H1 (cell line): ENCODE measurements at regions not wholly inside any gene's neighbourhood (a gene's known extent, or its start where the extent isn't known, plus 50 kb on each side); places are given as distances from the start of the nearest gene placed in this dataset.

Source experiments
- CTCF ChIA-PET: fragments of 300-600 bp; sonication (Branson Sonifier 250); formaldehyde crosslinking; loops from one replicate; lab custom pipeline; 2021; ENCODE audit not compliant: partially characterized antibody; lab: Charles Lee
- POLR2A ChIA-PET: fragments of 300-600 bp; sonication (Branson Sonifier 250); formaldehyde crosslinking; loops from one replicate; lab custom pipeline; 2021; ENCODE audit warnings: inconsistent platforms; ENCODE audit not compliant: partially characterized antibody; lab: Charles Lee
- DNase-seq, 2 experiments: peaks; one replicate each; pipeline versions ENCODE4 v3.0.0 to v3.0.0-alpha.2; 2010 to 2022; ENCODE audit warnings: low spot score in 2 of 2, low read depth in 1 of 2, mixed read lengths in 1 of 2
- FAIRE-seq: peaks from 2 replicates; lab custom pipeline; 2011; peaks lifted over from hg19 to GRCh38; lab: Jason Lieb, UNC
- H2AFZ ChIP-seq: 2 replicates; pipeline ENCODE4 v1.8.1; 2012; ENCODE audit warnings: low read length, inconsistent platforms
- H2AK5ac ChIP-seq: 2 replicates; pipeline ENCODE4 v1.6.1; 2013; ENCODE audit warnings: low read depth, low read length
- H2BK120ac ChIP-seq: replicated peaks from 2 replicates; pipeline ENCODE3; 2013; ENCODE audit warnings: low read depth, low read length, inconsistent platforms
- H2BK12ac ChIP-seq: 2 replicates; pipeline ENCODE4 v1.6.1; 2013; ENCODE audit warnings: low read depth, low read length
- H2BK15ac ChIP-seq: 2 replicates; pipeline ENCODE4 v1.6.1; 2013; ENCODE audit warnings: low read length
- H2BK20ac ChIP-seq: 2 replicates; pipeline ENCODE4 v1.6.1; 2013; ENCODE audit warnings: low read length
- H2BK5ac ChIP-seq: 2 replicates; pipeline ENCODE4 v1.6.1; 2013; ENCODE audit warnings: low read depth, low read length
- H3K14ac ChIP-seq: 2 replicates; pipeline ENCODE4 v1.6.1; 2013; ENCODE audit warnings: inconsistent platforms; ENCODE audit not compliant: insufficient read length
- H3K18ac ChIP-seq: 2 replicates; pipeline ENCODE4 v1.6.1; 2013; ENCODE audit warnings: low read length; ENCODE audit errors: extremely low read depth
- H3K23ac ChIP-seq: 2 replicates; pipeline ENCODE4 v1.6.1; 2013; ENCODE audit warnings: inconsistent platforms; ENCODE audit not compliant: insufficient read length
- H3K23me2 ChIP-seq: 2 replicates; pipeline ENCODE4 v1.6.1; 2013; ENCODE audit warnings: low read depth, low read length
- H3K27ac ChIP-seq: 2 replicates; pipeline ENCODE4 v1.6.1; 2011; ENCODE audit warnings: low read depth, low read length, inconsistent platforms
- H3K27me3 ChIP-seq, 4 experiments: replicated peaks in 1 of 4; 1 replicate in 1 of 4; 2 replicates in 3 of 4; pipeline versions ENCODE4 v1.6.1 to v1.8.1; 2011 to 2013; ENCODE audit warnings: low read length in 3 of 4, mild to moderate bottlenecking in 3 of 4, inconsistent platforms in 2 of 4, mixed read lengths in 2 of 4, moderate library complexity in 1 of 4; ENCODE audit not compliant: control insufficient read depth in 3 of 4, insufficient read depth in 3 of 4; ENCODE audit errors: extremely low read depth in 1 of 4
- H3K36me3 ChIP-seq, 4 experiments: 2 replicates each; pipeline versions ENCODE4 v1.6.1 to v1.8.1; 2011 to 2013; ENCODE audit warnings: mild to moderate bottlenecking in 4 of 4, low read length in 3 of 4, moderate library complexity in 2 of 4, control low read depth in 1 of 4, inconsistent platforms in 1 of 4; ENCODE audit not compliant: insufficient read depth in 4 of 4, control insufficient read depth in 2 of 4
- H3K4ac ChIP-seq: replicated peaks from 2 replicates; pipeline ENCODE3; 2013; ENCODE audit warnings: low read length, low read depth, mixed read lengths, inconsistent platforms; ENCODE audit not compliant: insufficient read length
- H3K4me1 ChIP-seq, 4 experiments: replicated peaks in 1 of 4; 1 replicate in 1 of 4; 2 replicates in 3 of 4; pipeline versions ENCODE4 v1.6.1 to v1.8.1; 2011 to 2013; ENCODE audit warnings: low read length in 3 of 4, inconsistent platforms in 2 of 4, mixed read lengths in 1 of 4; ENCODE audit not compliant: insufficient read depth in 4 of 4, control insufficient read depth in 3 of 4
- H3K4me2 ChIP-seq, 2 experiments: 2 replicates each; pipeline versions ENCODE4 v1.6.1 to v1.8.1; 2011 to 2013; ENCODE audit warnings: low read depth in 2 of 2, low read length in 2 of 2, control low read depth in 1 of 2, inconsistent platforms in 1 of 2, mild to moderate bottlenecking in 1 of 2; ENCODE audit not compliant: insufficient read depth in 1 of 2
- H3K4me3 ChIP-seq, 4 experiments: fragments of 200-600, 300-600 bp in 1 of 4; sonication (generic), shearing (Covaris generic), sonication (Bioruptor Twin) in 1 of 4; 2 replicates each; pipeline versions ENCODE4 v1.5.1 to v1.8.1; 2011 to 2016; ENCODE audit warnings: low read length in 4 of 4, low read depth in 3 of 4, control low read depth in 2 of 4, inconsistent platforms in 2 of 4, mild to moderate bottlenecking in 2 of 4, mixed read lengths in 1 of 4, moderate library complexity in 1 of 4; ENCODE audit not compliant: insufficient read depth in 2 of 4; ENCODE audit errors: extremely low read depth in 1 of 4
- H3K56ac ChIP-seq: replicated peaks from 2 replicates; pipeline ENCODE3; 2013; ENCODE audit warnings: low read depth, mild to moderate bottlenecking, mixed read lengths, low read length, inconsistent platforms; ENCODE audit not compliant: insufficient read length
- H3K79me1 ChIP-seq: 2 replicates; pipeline ENCODE4 v1.6.1; 2013; ENCODE audit warnings: low read depth, low read length, control low read depth
- H3K79me2 ChIP-seq, 2 experiments: 2 replicates each; pipeline versions ENCODE4 v1.6.1 to v1.8.1; 2012 to 2013; ENCODE audit warnings: low read length in 2 of 2, mild to moderate bottlenecking in 2 of 2, inconsistent platforms in 1 of 2; ENCODE audit not compliant: insufficient read depth in 2 of 2, control insufficient read depth in 1 of 2
- H3K9ac ChIP-seq, 4 experiments: replicated peaks in 1 of 4; 1 replicate in 1 of 4; 2 replicates in 3 of 4; pipeline versions ENCODE4 v1.6.1 to v1.8.1; 2011 to 2013; ENCODE audit warnings: low read depth in 3 of 4, low read length in 3 of 4, control low read depth in 2 of 4, mild to moderate bottlenecking in 2 of 4, moderate library complexity in 2 of 4, inconsistent platforms in 1 of 4; ENCODE audit errors: extremely low read depth in 1 of 4
- H3K9me3 ChIP-seq, 2 experiments: 2 replicates each; pipeline versions ENCODE4 v1.6.1 to v1.8.1; 2012 to 2013; ENCODE audit warnings: mild to moderate bottlenecking in 2 of 2, moderate library complexity in 2 of 2, control low read depth in 1 of 2, inconsistent platforms in 1 of 2, low read depth in 1 of 2, low read length in 1 of 2, mixed read lengths in 1 of 2; ENCODE audit not compliant: insufficient read depth in 2 of 2
- H4K20me1 ChIP-seq, 2 experiments: replicated peaks in 1 of 2; 2 replicates each; pipeline versions ENCODE3 to v1.8.1; 2011 to 2013; ENCODE audit warnings: inconsistent platforms in 2 of 2, low read length in 2 of 2, mild to moderate bottlenecking in 1 of 2; ENCODE audit not compliant: insufficient read depth in 2 of 2, control insufficient read depth in 1 of 2
- H4K5ac ChIP-seq: 2 replicates; pipeline ENCODE4 v1.6.1; 2013; ENCODE audit warnings: low read length, low read depth, mixed read lengths, inconsistent platforms; ENCODE audit not compliant: insufficient read length
- H4K8ac ChIP-seq: 2 replicates; pipeline ENCODE4 v1.8.0; 2013; ENCODE audit warnings: mild to moderate bottlenecking, moderate library complexity, low read length, inconsistent platforms; ENCODE audit not compliant: insufficient read depth; ENCODE audit errors: extremely low read depth
- H4K91ac ChIP-seq: replicated peaks from 2 replicates; pipeline ENCODE3; 2013; ENCODE audit warnings: low read length, mixed read lengths, inconsistent platforms; ENCODE audit not compliant: insufficient read length
- HDAC2 ChIP-seq, 2 experiments: fragments of 300-600 bp in 1 of 2; sonication (generic) in 1 of 2; IDR thresholded peaks; 2 replicates each; pipeline ENCODE4 v1.6.1; 2011 to 2012; ENCODE audit warnings: low read depth in 2 of 2, low read length in 2 of 2, mild to moderate bottlenecking in 2 of 2, moderate library complexity in 2 of 2, borderline replicate concordance in 1 of 2, inconsistent platforms in 1 of 2
- RAD21 ChIP-seq, 2 experiments: IDR thresholded peaks in 1 of 2; conservative IDR thresholded peaks in 1 of 2; 2 replicates each; pipeline ENCODE4 v1.6.1; 2011; ENCODE audit warnings: low read depth in 2 of 2, low read length in 2 of 2, improper control_type of control experiment in 1 of 2, inconsistent platforms in 1 of 2, mild to moderate bottlenecking in 1 of 2, moderate library complexity in 1 of 2
- WGBS, 2 experiments: shearing (Covaris generic) in 1 of 2; methylation state at CpG; one replicate each; pipeline versions ENCODE4 v1.1.6 to v1.1.7; 2013 to 2015; ENCODE audit warnings: low lambda C conversion rate in 2 of 2, mixed read lengths in 2 of 2, inconsistent platforms in 1 of 2, low coverage in 1 of 2, missing lambda C conversion rate in 1 of 2; ENCODE audit not compliant: insufficient replicate concordance in 2 of 2, insufficient coverage in 1 of 2, insufficient read length in 1 of 2; ENCODE audit errors: extremely low coverage in 1 of 2, missing lambda C conversion rate in 1 of 2; 5-methylcytosine and 5-hydroxymethylcytosine counted together

- FAIRE-seq (no peak), DNase-seq (no peak)
- no peaks in the 10 kb centered on the region for H4K20me1 ChIP-seq
These were observed 855.1 kb downstream of the GLUD2 start for GRCh38 chrX:121902463-121902862.

More at GRCh38 chrX:121902463-121902862, 855.1 kb downstream of the GLUD2 start:
- Histone ChIP-seq H3K27me3 (no peaks in the 10 kb centered on the region), H3K23ac (no peak overlapping the region), H2BK20ac (no peak overlapping the region), H3K27ac (no peak overlapping the region), H3K36me3 (no peaks in the 10 kb centered on the region), H2BK120ac (no peak overlapping the region), H2AK5ac (no peak overlapping the region), H2BK12ac (no peak overlapping the region), H3K9me3 (no peaks in the 10 kb centered on the region), H2BK5ac (no peak overlapping the region), H3K4me3 (no peak overlapping the region), H3K18ac (no peak overlapping the region), H4K5ac (no peak overlapping the region), H3K79me1 (no peaks in the 10 kb centered on the region), H3K23me2 (no peaks in the 10 kb centered on the region)
- CTCF ChIA-PET: interaction anchor here (0.6 kb wide), 1 partner anchor 1862 kb away, joined by 3 read pairs; no protein-coding TSS in a partner anchor
- TF ChIP-seq HDAC2 (IDR thresholded peaks at IDR 0.05; ENCODE audit: borderline replicate concordance in 1 of 2, low read depth in 2 of 2, low read length in 2 of 2) (no peak), RAD21 (IDR thresholded peaks at IDR 0.05 in 1 of 2, conservative IDR thresholded peaks at IDR 0.05 in 1 of 2; ENCODE audit: low read depth in 2 of 2, low read length in 2 of 2) (no peak)
- TF ChIP-seq, all 59 proteins: peak for 0
- Histone ChIP-seq H3K4ac (no peak overlapping the region), H4K8ac (no peak overlapping the region), H3K4me1 (no peaks in the 10 kb centered on the region), H2BK15ac (no peak overlapping the region), H3K79me2 (no peaks in the 10 kb centered on the region), H3K4me2 (no peak overlapping the region), H2AFZ (no peak overlapping the region), H4K91ac (no peak overlapping the region), H3K9ac (no peak overlapping the region), H3K14ac (no peak overlapping the region), H3K56ac (no peak overlapping the region)
- no CpG with 5 or more reads among the region's 2 CpGs for WGBS, 2 experiments
- POLR2A ChIA-PET: no interaction called here
